ENCODE measurements at regions not wholly inside any gene's neighbourhood (a gene's known extent, or its start where the extent isn't known, plus 50 kb on each side); places are given as distances from the start of the nearest gene placed in this dataset.
"Not testable (repeated sequence)": the region's sequence is repeated elsewhere in the genome, so short reads cannot be mapped to it uniquely, and the experiment has no call there.

DNA sequence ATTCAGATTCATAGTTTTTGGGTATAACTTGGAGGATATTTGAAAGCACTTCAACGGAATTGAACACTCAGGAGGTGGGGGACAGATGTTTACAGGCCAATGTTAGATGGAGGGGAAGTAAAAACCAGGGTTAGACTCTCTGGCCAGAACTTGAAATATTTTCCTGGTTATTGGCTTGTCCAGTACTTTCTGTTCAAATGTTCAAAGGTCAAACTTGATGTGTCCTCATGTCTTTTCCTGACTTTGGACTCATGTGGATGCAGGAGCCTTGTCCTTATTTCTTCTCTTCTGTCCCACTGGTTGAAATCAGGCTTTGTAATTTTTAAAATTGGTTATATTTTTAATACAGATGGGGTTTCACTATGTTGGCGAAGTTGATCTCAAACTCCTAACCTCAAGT lies 2148.5 kb upstream of the RAG2 start:
- TF ChIP-seq, protein P1, sequence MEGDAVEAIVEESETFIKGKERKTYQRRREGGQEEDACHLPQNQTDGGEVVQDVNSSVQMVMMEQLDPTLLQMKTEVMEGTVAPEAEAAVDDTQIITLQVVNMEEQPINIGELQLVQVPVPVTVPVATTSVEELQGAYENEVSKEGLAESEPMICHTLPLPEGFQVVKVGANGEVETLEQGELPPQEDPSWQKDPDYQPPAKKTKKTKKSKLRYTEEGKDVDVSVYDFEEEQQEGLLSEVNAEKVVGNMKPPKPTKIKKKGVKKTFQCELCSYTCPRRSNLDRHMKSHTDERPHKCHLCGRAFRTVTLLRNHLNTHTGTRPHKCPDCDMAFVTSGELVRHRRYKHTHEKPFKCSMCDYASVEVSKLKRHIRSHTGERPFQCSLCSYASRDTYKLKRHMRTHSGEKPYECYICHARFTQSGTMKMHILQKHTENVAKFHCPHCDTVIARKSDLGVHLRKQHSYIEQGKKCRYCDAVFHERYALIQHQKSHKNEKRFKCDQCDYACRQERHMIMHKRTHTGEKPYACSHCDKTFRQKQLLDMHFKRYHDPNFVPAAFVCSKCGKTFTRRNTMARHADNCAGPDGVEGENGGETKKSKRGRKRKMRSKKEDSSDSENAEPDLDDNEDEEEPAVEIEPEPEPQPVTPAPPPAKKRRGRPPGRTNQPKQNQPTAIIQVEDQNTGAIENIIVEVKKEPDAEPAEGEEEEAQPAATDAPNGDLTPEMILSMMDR (IDR thresholded peaks at IDR 0.05; ENCODE audit: insufficient read depth, low read depth, low read length) = not testable (repeated sequence)
- TF ChIP-seq EZH2 (IDR thresholded peaks at IDR 0.05; ENCODE audit: insufficient read depth, low read length) = not testable (repeated sequence)
